Erythroblast (primary cell): ENCODE measurements at regions not wholly inside any gene's neighbourhood (a gene's known extent, or its start where the extent isn't known, plus 50 kb on each side); places are given as distances from the start of the nearest gene placed in this dataset.

Experiments used
- GATA1 ChIP-seq: IDR thresholded peaks from 2 replicates; pipeline ENCODE4 v1.6.1; 2011; ENCODE audit warnings: low read depth, mild to moderate bottlenecking, control low read depth, low read length, moderate library complexity
- POLR2A ChIP-seq: IDR thresholded peaks from 2 replicates; pipeline ENCODE4 v1.6.1; 2011; ENCODE audit warnings: mild to moderate bottlenecking, low read length

DNA sequence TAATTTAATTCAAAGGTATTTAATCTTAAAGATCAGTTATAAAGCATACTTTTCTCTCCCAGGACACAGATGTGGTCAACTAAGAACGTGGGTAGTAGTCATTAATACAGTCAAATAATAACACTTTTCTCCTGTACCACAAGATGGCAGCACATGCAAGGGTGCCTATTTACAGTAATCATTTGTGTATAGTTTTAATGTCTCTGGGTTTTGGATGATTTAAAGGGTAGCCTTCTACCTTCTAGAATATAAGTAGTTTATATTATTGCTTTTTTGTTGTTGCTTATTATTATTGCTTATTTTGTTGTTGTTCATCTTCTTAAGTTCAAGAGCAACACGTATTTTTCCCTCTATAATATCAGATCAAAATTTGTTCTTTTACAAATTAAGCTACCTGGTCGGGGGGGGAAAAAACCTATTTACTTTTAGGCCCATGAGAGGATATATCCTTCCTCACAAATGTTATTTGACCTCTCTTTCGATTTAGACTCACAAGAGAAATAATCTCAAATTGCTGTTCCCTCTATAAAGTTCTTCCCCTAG lies 59.6 kb upstream of the SLC27A6 start:
- TF ChIP-seq POLR2A (no peak), GATA1 (no peak)
